SK-N-SH treated with all-trans-retinoic acid at 6 μM for 48 hours (cell line): ENCODE measurements at regions not wholly inside any gene's neighbourhood (a gene's known extent, or its start where the extent isn't known, plus 50 kb on each side); places are given as distances from the start of the nearest gene placed in this dataset.

ENCODE experiments used
- ATAC-seq: fragments of 200-7000 bp; cut with Tn5 transposase; 3 replicates; pipeline ENCODE4 v1.9.1; 2020; ENCODE audit warnings: mild to moderate bottlenecking, moderate library complexity
- ARNTL ChIP-seq: fragments of 450-650 bp; formaldehyde crosslinking; IDR thresholded peaks from 2 replicates; pipeline ENCODE4 v1.5.0; 2020; ENCODE audit warnings: low read depth, mild to moderate bottlenecking, moderate library complexity, borderline replicate concordance
- BACH2 ChIP-seq: fragments of 250-450 bp; sonication (Bioruptor Pico); IDR thresholded peaks from 2 replicates; pipeline ENCODE4 v1.9.0; 2021; ENCODE audit warnings: mild to moderate bottlenecking, borderline replicate concordance
- CSDC2 ChIP-seq: fragments of 250-450 bp; sonication (Bioruptor Pico); IDR thresholded peaks from 2 replicates; pipeline ENCODE4 v1.5.0; 2020; ENCODE audit warnings: mild to moderate bottlenecking, moderate library complexity
- ESRRG ChIP-seq: fragments of 250-450 bp; sonication (Bioruptor Pico); IDR thresholded peaks from 2 replicates; pipeline ENCODE4 v1.6.1; 2021; ENCODE audit warnings: mild to moderate bottlenecking
- GLIS3 ChIP-seq: fragments of 250-450 bp; sonication (Bioruptor Pico); IDR thresholded peaks from 2 replicates; pipeline ENCODE4 v1.5.0; 2020; ENCODE audit warnings: mild to moderate bottlenecking, moderate library complexity
- ISL1 ChIP-seq: fragments of 250-450 bp; sonication (Bioruptor Pico); IDR thresholded peaks from 2 replicates; pipeline ENCODE4 v2.1.2; 2022; ENCODE audit warnings: mild to moderate bottlenecking, moderate library complexity
- OSR1 ChIP-seq: fragments of 250-450 bp; sonication (Bioruptor Pico); IDR thresholded peaks from 2 replicates; pipeline ENCODE4 v1.8.0; 2022; ENCODE audit warnings: moderate library complexity, mild to moderate bottlenecking, inconsistent platforms
- PPARA ChIP-seq: fragments of 250-450 bp; sonication (Bioruptor Pico); IDR thresholded peaks from 2 replicates; pipeline ENCODE4 v1.5.0; 2020; ENCODE audit warnings: mild to moderate bottlenecking, borderline replicate concordance
- RARB ChIP-seq: fragments of 250-450 bp; sonication (Bioruptor Pico); IDR thresholded peaks from 2 replicates; pipeline ENCODE4 v1.8.0; 2021; ENCODE audit warnings: mild to moderate bottlenecking, moderate library complexity
- ZC3H10 ChIP-seq: fragments of 250-450 bp; sonication (Bioruptor Pico); IDR thresholded peaks from 2 replicates; pipeline ENCODE4 v1.5.1; 2021; ENCODE audit warnings: mild to moderate bottlenecking, moderate library complexity
- ZFP30 ChIP-seq: fragments of 450-650 bp; formaldehyde crosslinking; IDR thresholded peaks from 2 replicates; pipeline ENCODE4 v1.5.0; 2022; ENCODE audit warnings: mild to moderate bottlenecking, moderate library complexity
- ZNF565 ChIP-seq: fragments of 450-650 bp; formaldehyde crosslinking; conservative IDR thresholded peaks from 2 replicates; pipeline ENCODE4 v1.5.0; 2020; ENCODE audit warnings: low read depth, mild to moderate bottlenecking, moderate library complexity
- ZNF70 ChIP-seq: fragments of 450-650 bp; formaldehyde crosslinking; IDR thresholded peaks from 2 replicates; pipeline ENCODE4 v1.5.0; 2020; ENCODE audit warnings: mild to moderate bottlenecking, moderate library complexity
- ZNF8 ChIP-seq: fragments of 450-650 bp; formaldehyde crosslinking; IDR thresholded peaks from 2 replicates; pipeline ENCODE4 v1.5.0; 2020; ENCODE audit warnings: mild to moderate bottlenecking, moderate library complexity
- TF ChIP-seq, protein P1 (sequence below): fragments of 250-450 bp; sonication (Bioruptor Pico); IDR thresholded peaks from 2 replicates; pipeline ENCODE4 v1.5.0; 2020; ENCODE audit warnings: mild to moderate bottlenecking, moderate library complexity
- TF ChIP-seq, protein P2 (sequence below): fragments of 250-450 bp; sonication (Bioruptor Pico); IDR thresholded peaks from 2 replicates; pipeline ENCODE4 v1.5.1; 2021; ENCODE audit warnings: mild to moderate bottlenecking, moderate library complexity
- TF ChIP-seq, protein P3 (sequence below): fragments of 250-450 bp; sonication (Bioruptor Pico); IDR thresholded peaks from 2 replicates; pipeline ENCODE4 v1.8.0; 2021; ENCODE audit warnings: low read depth, mild to moderate bottlenecking, moderate library complexity, borderline replicate concordance
- TF ChIP-seq, protein P4 (sequence below): fragments of 250-450 bp; sonication (Bioruptor Pico); IDR thresholded peaks from 2 replicates; pipeline ENCODE4 v1.5.1; 2020; ENCODE audit warnings: low read depth, mild to moderate bottlenecking, moderate library complexity
- TF ChIP-seq, protein P5 (sequence below): fragments of 250-450 bp; sonication (Bioruptor Pico); IDR thresholded peaks from 2 replicates; pipeline ENCODE4 v1.8.0; 2020; ENCODE audit warnings: mild to moderate bottlenecking, moderate library complexity, borderline replicate concordance

DNA sequence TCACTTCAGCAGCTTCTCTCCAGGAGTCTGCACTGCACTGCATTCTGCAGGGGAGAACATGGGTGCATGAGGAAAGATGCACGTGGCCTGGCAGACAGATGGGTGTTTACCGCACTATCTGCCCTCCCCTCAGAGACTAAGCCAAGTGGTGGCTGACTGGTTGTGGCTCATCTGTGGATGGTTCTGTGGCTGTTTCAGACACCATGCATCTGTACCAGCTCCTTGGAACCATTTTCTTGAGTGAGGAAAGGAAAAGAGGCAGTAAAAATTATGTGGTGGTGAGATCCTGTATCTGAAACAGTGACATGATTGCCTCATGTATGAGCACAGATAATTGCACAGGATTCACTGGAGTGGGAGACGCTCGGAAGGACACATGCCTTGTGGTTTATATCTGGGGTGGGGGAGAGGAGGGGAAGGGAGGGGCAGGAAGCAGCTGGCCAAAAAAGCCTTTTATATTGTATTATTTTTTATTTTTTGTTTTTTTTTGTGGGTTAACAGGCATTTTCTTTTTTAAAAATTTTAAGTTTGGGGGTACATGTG is 161.7 kb downstream of the ERMARD start (continued):
- TF ChIP-seq, protein P1, sequence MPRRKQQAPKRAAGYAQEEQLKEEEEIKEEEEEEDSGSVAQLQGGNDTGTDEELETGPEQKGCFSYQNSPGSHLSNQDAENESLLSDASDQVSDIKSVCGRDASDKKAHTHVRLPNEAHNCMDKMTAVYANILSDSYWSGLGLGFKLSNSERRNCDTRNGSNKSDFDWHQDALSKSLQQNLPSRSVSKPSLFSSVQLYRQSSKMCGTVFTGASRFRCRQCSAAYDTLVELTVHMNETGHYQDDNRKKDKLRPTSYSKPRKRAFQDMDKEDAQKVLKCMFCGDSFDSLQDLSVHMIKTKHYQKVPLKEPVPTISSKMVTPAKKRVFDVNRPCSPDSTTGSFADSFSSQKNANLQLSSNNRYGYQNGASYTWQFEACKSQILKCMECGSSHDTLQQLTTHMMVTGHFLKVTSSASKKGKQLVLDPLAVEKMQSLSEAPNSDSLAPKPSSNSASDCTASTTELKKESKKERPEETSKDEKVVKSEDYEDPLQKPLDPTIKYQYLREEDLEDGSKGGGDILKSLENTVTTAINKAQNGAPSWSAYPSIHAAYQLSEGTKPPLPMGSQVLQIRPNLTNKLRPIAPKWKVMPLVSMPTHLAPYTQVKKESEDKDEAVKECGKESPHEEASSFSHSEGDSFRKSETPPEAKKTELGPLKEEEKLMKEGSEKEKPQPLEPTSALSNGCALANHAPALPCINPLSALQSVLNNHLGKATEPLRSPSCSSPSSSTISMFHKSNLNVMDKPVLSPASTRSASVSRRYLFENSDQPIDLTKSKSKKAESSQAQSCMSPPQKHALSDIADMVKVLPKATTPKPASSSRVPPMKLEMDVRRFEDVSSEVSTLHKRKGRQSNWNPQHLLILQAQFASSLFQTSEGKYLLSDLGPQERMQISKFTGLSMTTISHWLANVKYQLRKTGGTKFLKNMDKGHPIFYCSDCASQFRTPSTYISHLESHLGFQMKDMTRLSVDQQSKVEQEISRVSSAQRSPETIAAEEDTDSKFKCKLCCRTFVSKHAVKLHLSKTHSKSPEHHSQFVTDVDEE (CRISPR knock-in tag), result no peak
- no peak for TF ChIP-seq ZFP30 (CRISPR knock-in tag)
- TF ChIP-seq ZNF8 (CRISPR knock-in tag), result no peak
- TF ChIP-seq OSR1 (CRISPR knock-in tag), result no peak
- TF ChIP-seq, protein P2, sequence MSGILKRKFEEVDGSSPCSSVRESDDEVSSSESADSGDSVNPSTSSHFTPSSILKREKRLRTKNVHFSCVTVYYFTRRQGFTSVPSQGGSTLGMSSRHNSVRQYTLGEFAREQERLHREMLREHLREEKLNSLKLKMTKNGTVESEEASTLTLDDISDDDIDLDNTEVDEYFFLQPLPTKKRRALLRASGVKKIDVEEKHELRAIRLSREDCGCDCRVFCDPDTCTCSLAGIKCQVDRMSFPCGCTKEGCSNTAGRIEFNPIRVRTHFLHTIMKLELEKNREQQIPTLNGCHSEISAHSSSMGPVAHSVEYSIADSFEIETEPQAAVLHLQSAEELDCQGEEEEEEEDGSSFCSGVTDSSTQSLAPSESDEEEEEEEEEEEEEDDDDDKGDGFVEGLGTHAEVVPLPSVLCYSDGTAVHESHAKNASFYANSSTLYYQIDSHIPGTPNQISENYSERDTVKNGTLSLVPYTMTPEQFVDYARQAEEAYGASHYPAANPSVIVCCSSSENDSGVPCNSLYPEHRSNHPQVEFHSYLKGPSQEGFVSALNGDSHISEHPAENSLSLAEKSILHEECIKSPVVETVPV (CRISPR knock-in tag), result no peak

DNA sequence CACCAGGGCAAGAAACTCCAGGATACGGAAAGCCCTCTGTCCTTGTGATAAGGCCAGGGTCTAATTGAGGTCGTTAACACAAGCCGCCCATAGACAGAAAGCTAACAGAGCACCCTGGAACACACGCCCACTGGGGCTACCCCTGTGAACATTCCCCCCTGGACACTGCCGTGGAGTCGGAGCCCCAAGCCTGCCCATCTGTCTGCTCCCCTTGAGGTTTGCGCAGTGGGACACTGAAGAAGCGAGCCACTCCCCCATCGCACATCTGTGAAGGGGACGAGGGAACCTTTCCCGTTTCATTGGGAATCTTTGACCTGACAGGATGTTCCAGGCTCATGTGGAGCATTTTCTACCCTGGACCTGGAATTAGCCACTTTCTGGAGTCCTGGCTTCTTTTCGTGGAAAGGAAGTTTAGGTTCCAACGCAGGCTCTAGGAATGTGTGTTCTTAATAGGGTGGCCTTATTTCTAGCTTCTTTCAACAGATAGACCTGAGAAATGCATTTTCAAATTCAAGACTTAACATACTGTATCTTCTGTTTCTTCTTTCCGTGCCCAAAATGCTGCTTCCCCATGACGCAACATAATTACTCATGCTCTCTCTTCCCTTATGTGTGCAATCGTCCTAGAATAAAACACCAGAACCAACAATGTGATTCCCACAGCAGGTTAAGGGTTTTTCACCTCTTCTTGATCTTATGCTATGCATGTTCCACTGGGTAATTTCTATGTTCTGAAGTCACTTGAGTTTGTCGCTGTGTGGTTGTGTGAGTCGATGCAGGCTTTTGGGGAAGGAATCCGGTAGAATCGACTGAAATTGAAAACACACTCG is 161.1 kb downstream of the ERMARD start:
- ATAC-seq, result no peak
- TF ChIP-seq ESRRG (CRISPR knock-in tag), result no peak
- TF ChIP-seq, all 23 proteins: peak for 0

DNA sequence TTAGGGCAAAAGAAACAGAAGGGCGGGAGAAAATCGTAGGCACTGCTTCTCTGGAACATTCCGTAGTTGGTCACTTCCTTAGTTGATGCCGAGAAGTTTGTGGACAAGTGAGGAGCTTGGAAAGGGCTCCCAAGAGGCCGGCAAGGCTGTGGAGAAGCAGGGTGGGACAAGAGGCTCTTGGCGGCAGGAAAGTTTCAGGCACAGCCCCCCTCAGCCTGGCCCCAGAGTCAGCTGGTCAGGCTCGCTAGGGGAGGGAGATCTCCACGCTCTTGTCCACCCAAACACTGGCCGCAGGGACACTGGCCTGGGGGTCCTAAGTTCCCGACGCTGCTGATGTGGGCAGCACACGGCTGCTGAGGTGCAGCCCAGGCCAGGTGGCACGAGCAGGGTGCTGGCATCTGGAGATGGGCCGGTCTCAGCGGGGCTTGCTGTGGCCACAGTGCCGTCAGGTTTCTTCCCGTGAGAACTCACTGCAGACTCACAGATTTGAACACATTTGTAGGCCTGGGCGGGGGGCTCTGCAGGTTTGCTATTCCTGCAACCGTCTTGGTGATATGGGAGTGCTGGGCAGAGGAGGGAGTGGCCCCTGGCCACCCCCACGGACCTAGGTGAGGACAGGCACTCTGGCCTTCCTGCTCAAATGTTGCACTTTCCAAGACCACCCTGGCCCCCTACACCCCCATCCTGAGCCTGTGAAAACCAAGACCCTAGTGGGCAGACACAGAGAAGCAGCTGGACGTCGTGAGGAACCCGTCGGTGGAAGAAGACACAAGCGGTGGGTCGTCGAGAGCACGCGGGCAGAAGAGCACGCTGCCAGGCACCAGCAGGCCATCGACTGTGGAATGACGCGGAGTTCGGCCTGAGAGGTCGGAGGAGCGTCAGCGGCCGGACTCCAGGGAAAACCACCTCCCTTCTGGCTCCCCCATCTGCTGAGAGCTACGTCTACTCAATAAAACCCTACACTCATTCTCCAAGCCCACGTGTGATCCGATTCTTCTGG is 160.1 kb downstream of the ERMARD start:
- no peak for TF ChIP-seq ZNF565 (CRISPR knock-in tag)
- TF ChIP-seq CSDC2 (CRISPR knock-in tag), result no peak
- TF ChIP-seq ARNTL (CRISPR knock-in tag), result no peak
- no peak for TF ChIP-seq GLIS3
- no peak for TF ChIP-seq ZNF8 (CRISPR knock-in tag)
- TF ChIP-seq ZC3H10 (CRISPR knock-in tag), result no peak
- no peak for TF ChIP-seq PPARA (CRISPR knock-in tag)
- TF ChIP-seq, protein P3, sequence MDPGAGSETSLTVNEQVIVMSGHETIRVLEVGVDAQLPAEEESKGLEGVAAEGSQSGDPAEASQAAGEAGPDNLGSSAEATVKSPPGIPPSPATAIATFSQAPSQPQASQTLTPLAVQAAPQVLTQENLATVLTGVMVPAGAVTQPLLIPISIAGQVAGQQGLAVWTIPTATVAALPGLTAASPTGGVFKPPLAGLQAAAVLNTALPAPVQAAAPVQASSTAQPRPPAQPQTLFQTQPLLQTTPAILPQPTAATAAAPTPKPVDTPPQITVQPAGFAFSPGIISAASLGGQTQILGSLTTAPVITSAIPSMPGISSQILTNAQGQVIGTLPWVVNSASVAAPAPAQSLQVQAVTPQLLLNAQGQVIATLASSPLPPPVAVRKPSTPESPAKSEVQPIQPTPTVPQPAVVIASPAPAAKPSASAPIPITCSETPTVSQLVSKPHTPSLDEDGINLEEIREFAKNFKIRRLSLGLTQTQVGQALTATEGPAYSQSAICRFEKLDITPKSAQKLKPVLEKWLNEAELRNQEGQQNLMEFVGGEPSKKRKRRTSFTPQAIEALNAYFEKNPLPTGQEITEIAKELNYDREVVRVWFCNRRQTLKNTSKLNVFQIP (CRISPR knock-in tag), result no peak
- TF ChIP-seq, protein P1 (CRISPR knock-in tag), result no peak
- TF ChIP-seq ZFP30 (CRISPR knock-in tag), result no peak
- TF ChIP-seq RARB (CRISPR knock-in tag), result no peak
- TF ChIP-seq, protein P2 (CRISPR knock-in tag), result no peak
- TF ChIP-seq ISL1 (CRISPR knock-in tag), result no peak
- TF ChIP-seq BACH2, result no peak
- no peak for TF ChIP-seq ZNF70 (CRISPR knock-in tag)
- TF ChIP-seq OSR1 (CRISPR knock-in tag), result no peak
- TF ChIP-seq, protein P4, sequence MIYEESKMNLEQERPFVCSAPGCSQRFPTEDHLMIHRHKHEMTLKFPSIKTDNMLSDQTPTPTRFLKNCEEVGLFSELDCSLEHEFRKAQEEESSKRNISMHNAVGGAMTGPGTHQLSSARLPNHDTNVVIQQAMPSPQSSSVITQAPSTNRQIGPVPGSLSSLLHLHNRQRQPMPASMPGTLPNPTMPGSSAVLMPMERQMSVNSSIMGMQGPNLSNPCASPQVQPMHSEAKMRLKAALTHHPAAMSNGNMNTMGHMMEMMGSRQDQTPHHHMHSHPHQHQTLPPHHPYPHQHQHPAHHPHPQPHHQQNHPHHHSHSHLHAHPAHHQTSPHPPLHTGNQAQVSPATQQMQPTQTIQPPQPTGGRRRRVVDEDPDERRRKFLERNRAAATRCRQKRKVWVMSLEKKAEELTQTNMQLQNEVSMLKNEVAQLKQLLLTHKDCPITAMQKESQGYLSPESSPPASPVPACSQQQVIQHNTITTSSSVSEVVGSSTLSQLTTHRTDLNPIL, result no peak
- TF ChIP-seq, protein P5, sequence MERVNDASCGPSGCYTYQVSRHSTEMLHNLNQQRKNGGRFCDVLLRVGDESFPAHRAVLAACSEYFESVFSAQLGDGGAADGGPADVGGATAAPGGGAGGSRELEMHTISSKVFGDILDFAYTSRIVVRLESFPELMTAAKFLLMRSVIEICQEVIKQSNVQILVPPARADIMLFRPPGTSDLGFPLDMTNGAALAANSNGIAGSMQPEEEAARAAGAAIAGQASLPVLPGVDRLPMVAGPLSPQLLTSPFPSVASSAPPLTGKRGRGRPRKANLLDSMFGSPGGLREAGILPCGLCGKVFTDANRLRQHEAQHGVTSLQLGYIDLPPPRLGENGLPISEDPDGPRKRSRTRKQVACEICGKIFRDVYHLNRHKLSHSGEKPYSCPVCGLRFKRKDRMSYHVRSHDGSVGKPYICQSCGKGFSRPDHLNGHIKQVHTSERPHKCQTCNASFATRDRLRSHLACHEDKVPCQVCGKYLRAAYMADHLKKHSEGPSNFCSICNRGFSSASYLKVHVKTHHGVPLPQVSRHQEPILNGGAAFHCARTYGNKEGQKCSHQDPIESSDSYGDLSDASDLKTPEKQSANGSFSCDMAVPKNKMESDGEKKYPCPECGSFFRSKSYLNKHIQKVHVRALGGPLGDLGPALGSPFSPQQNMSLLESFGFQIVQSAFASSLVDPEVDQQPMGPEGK (CRISPR knock-in tag), result no peak
- ATAC-seq, result no peak
